IMR-90 (cell line): ENCODE measurements at regions not wholly inside any gene's neighbourhood (a gene's known extent, or its start where the extent isn't known, plus 50 kb on each side); places are given as distances from the start of the nearest gene placed in this dataset.

ENCODE experiments used
- ATAC-seq: fragments of 200-7000 bp; cut with Tn5 transposase; 2 replicates; pipeline ENCODE4 v1.9.1; 2020; ENCODE audit warnings: low read depth, mild to moderate bottlenecking, moderate library complexity
- BruUV-seq: library from RNA; stranded (reverse); fragments of 400-500 nt; replicated peaks from 2 replicates; lab custom pipeline; 2021; lab: Mats Ljungman, UMichigan
- CTCF ChIA-PET: fragments of 300-600 bp; formaldehyde crosslinking; extraction: SDS; loops from one replicate; lab custom pipeline; 2021; ENCODE audit warnings: antibody characterized with exemption; lab: Yijun Ruan, JAX
- POLR2A ChIA-PET: fragments of 300-600 bp; sonication (Branson Sonifier 250); formaldehyde crosslinking; loops from one replicate; lab custom pipeline; 2022; ENCODE audit warnings: antibody characterized with exemption; ENCODE audit not compliant: unreplicated experiment; lab: Charles Lee
- DNase-seq: peaks from one replicate; pipeline ENCODE4 v3.0.0; 2013
- H2AFZ ChIP-seq: replicated peaks from 2 replicates; pipeline ENCODE3; 2013; ENCODE audit warnings: low read length, mild to moderate bottlenecking; ENCODE audit not compliant: poor library complexity
- H2AK5ac ChIP-seq: 2 replicates; pipeline ENCODE4 v1.6.1; 2013; ENCODE audit warnings: low read depth, low read length, inconsistent platforms
- H2AK9ac ChIP-seq: replicated peaks from 2 replicates; pipeline ENCODE3; 2013; ENCODE audit warnings: mild to moderate bottlenecking, low read depth, low read length, moderate library complexity; ENCODE audit not compliant: poor library complexity
- H2BK120ac ChIP-seq: 2 replicates; pipeline ENCODE4 v1.6.1; 2013; ENCODE audit warnings: low read depth, low read length, inconsistent platforms
- H2BK15ac ChIP-seq: 3 replicates; pipeline ENCODE4 v1.6.1; 2013; ENCODE audit warnings: low read depth, low read length, inconsistent platforms
- H2BK20ac ChIP-seq: 2 replicates; pipeline ENCODE4 v1.6.1; 2013; ENCODE audit warnings: low read depth, mild to moderate bottlenecking, inconsistent platforms, low read length, moderate library complexity
- H2BK5ac ChIP-seq: 2 replicates; pipeline ENCODE4 v1.6.1; 2013; ENCODE audit warnings: mild to moderate bottlenecking, low read depth, low read length, inconsistent platforms; ENCODE audit not compliant: poor library complexity, severe bottlenecking
- H3K14ac ChIP-seq: replicated peaks from 2 replicates; pipeline ENCODE4 v1.6.1; 2013; ENCODE audit warnings: low read depth, low read length, inconsistent platforms
- H3K18ac ChIP-seq: 2 replicates; pipeline ENCODE4 v1.6.1; 2013; ENCODE audit warnings: low read depth, low read length, control low read depth
- H3K23ac ChIP-seq: 2 replicates; pipeline ENCODE4 v1.6.1; 2013; ENCODE audit warnings: low read depth, low read length, inconsistent platforms
- H3K27ac ChIP-seq: 2 replicates; pipeline ENCODE4 v1.5.1; 2013; ENCODE audit warnings: mild to moderate bottlenecking, control low read depth, low read length; ENCODE audit not compliant: insufficient read depth
- H3K27me3 ChIP-seq: 2 replicates; pipeline ENCODE4 v1.6.1; 2013; ENCODE audit warnings: low read length; ENCODE audit not compliant: control insufficient read depth, insufficient read depth
- H3K36me3 ChIP-seq: 2 replicates; pipeline ENCODE4 v1.6.1; 2013; ENCODE audit warnings: low read length, mixed read lengths; ENCODE audit not compliant: control insufficient read depth, insufficient read depth
- H3K4ac ChIP-seq: 2 replicates; pipeline ENCODE4 v1.6.1; 2013; ENCODE audit warnings: low read depth, low read length, inconsistent platforms
- H3K4me1 ChIP-seq: 2 replicates; pipeline ENCODE4 v1.6.1; 2013; ENCODE audit warnings: low read length, mixed read lengths; ENCODE audit not compliant: control insufficient read depth, insufficient read depth
- H3K4me2 ChIP-seq: 2 replicates; pipeline ENCODE4 v1.6.1; 2013; ENCODE audit warnings: low read depth, mild to moderate bottlenecking, control low read depth, low read length, moderate library complexity
- H3K4me3 ChIP-seq: 2 replicates; pipeline ENCODE4 v1.5.1; 2013; ENCODE audit warnings: low read depth, mild to moderate bottlenecking, control low read depth, low read length, moderate library complexity; ENCODE audit not compliant: insufficient read depth
- H3K56ac ChIP-seq: 2 replicates; pipeline ENCODE4 v1.6.1; 2013; ENCODE audit warnings: low read length, inconsistent platforms; ENCODE audit not compliant: insufficient read depth; ENCODE audit errors: extremely low read depth
- H3K79me1 ChIP-seq, 2 experiments: 2 replicates each; pipeline ENCODE4 v1.6.1; 2013; ENCODE audit warnings: low read length in 2 of 2, inconsistent platforms in 1 of 2, low read depth in 1 of 2
- H3K9ac ChIP-seq: 2 replicates; pipeline ENCODE4 v1.6.1; 2013; ENCODE audit warnings: low read depth, low read length, control low read depth
- H3K9me1 ChIP-seq: 2 replicates; pipeline ENCODE4 v1.6.1; 2013; ENCODE audit warnings: low read length, inconsistent platforms; ENCODE audit not compliant: insufficient read depth
- H3K9me3 ChIP-seq: 2 replicates; pipeline ENCODE4 v1.6.1; 2013; ENCODE audit warnings: low read length; ENCODE audit not compliant: control insufficient read depth, insufficient read depth
- H4K20me1 ChIP-seq: 2 replicates; pipeline ENCODE4 v1.6.1; 2013; ENCODE audit warnings: low read length, inconsistent platforms; ENCODE audit not compliant: insufficient read depth
- H4K5ac ChIP-seq: 2 replicates; pipeline ENCODE4 v1.6.1; 2013; ENCODE audit warnings: mild to moderate bottlenecking, low read depth, low read length, control low read depth
- H4K8ac ChIP-seq, 2 experiments: 2 replicates each; pipeline ENCODE4 v1.6.1; 2013; ENCODE audit warnings: low read depth in 2 of 2, low read length in 2 of 2, control low read depth in 1 of 2, inconsistent platforms in 1 of 2
- H4K91ac ChIP-seq: 2 replicates; pipeline ENCODE4 v1.6.1; 2013; ENCODE audit warnings: low read depth, low read length, inconsistent platforms; ENCODE audit not compliant: insufficient read depth
- BHLHE40 ChIP-seq: fragments of 150-350 bp; IDR thresholded peaks from 2 replicates; pipeline ENCODE4 v1.6.1; 2016; ENCODE audit warnings: mild to moderate bottlenecking, low read depth, low read length
- CHD1 ChIP-seq: IDR thresholded peaks from 2 replicates; pipeline ENCODE4 v1.6.1; 2012; ENCODE audit warnings: low read depth, low read length, improper control_type of control experiment
- FOS ChIP-seq: fragments of 150-350 bp; IDR thresholded peaks from 2 replicates; pipeline ENCODE4 v1.6.1; 2016; ENCODE audit warnings: low read depth, low read length
- MAZ ChIP-seq: IDR thresholded peaks from 2 replicates; pipeline ENCODE4 v1.6.1; 2012; ENCODE audit warnings: low read depth, mild to moderate bottlenecking, low read length, improper control_type of control experiment, moderate library complexity, borderline replicate concordance
- NFE2L2 ChIP-seq: fragments of 150-350 bp; IDR thresholded peaks from 2 replicates; pipeline ENCODE4 v1.6.1; 2016; ENCODE audit warnings: low read depth, mild to moderate bottlenecking, low read length
- RAD21 ChIP-seq: IDR thresholded peaks from 2 replicates; pipeline ENCODE4 v1.6.1; 2012; ENCODE audit warnings: low read length, improper control_type of control experiment
- RCOR1 ChIP-seq: IDR thresholded peaks from 2 replicates; pipeline ENCODE4 v1.6.1; 2012; ENCODE audit warnings: mild to moderate bottlenecking, low read length, improper control_type of control experiment; ENCODE audit not compliant: insufficient replicate concordance
- RFX5 ChIP-seq: IDR thresholded peaks from 2 replicates; pipeline ENCODE4 v1.8.0; 2012; ENCODE audit warnings: low read depth, mild to moderate bottlenecking, low read length, moderate library complexity
- SMC3 ChIP-seq: fragments of 150-350 bp; IDR thresholded peaks from 2 replicates; pipeline ENCODE4 v1.6.1; 2016; ENCODE audit warnings: low read depth, mild to moderate bottlenecking, antibody characterized with exemption, low read length, moderate library complexity
- WGBS, 2 experiments: methylation state at CpG; one replicate each; pipeline versions ENCODE4 v1.1.5 to v1.1.7; 2013; ENCODE audit warnings: missing lambda C conversion rate in 2 of 2; ENCODE audit not compliant: insufficient read length in 1 of 2; ENCODE audit errors: extremely low coverage in 2 of 2; 5-methylcytosine and 5-hydroxymethylcytosine counted together
- dilution Hi-C: fragments of 300-500 bp; cut with HindIII; formaldehyde crosslinking; loops from one replicate; pipeline ENCODE4 v1.14.3; 2018; ENCODE audit warnings: low sequenced_read_pairs; ENCODE audit not compliant: unreplicated experiment
- in situ Hi-C: fragments of 300-500 bp; cut with MboI; formaldehyde crosslinking; loops from 3 replicates; pipeline ENCODE4 v1.14.3; 2019; ENCODE audit warnings: low sequenced_read_pairs, inconsistent platforms, mixed read lengths
- intact Hi-C: fragments of 100-400 bp; cut with micrococcal nuclease; formaldehyde crosslinking; loops from 2 replicates; pipeline ENCODE4 v1.10.0; 2022
- TF ChIP-seq, protein P1 (sequence below): fragments of 150-350 bp; IDR thresholded peaks from 2 replicates; pipeline ENCODE4 v1.6.1; 2016; ENCODE audit warnings: low read depth, mild to moderate bottlenecking, low read length, moderate library complexity, borderline replicate concordance
- TF ChIP-seq, protein P2 (sequence below): conservative IDR thresholded peaks from 2 replicates; pipeline ENCODE4 v1.5.1; 2012; ENCODE audit warnings: mild to moderate bottlenecking, low read depth, low read length, improper control_type of control experiment
- TF ChIP-seq, protein P3 (sequence below): fragments of 150-350 bp; IDR thresholded peaks from 2 replicates; pipeline ENCODE4 v1.6.1; 2017; ENCODE audit warnings: mild to moderate bottlenecking, antibody characterized with exemption, low read length, low read depth

DNA sequence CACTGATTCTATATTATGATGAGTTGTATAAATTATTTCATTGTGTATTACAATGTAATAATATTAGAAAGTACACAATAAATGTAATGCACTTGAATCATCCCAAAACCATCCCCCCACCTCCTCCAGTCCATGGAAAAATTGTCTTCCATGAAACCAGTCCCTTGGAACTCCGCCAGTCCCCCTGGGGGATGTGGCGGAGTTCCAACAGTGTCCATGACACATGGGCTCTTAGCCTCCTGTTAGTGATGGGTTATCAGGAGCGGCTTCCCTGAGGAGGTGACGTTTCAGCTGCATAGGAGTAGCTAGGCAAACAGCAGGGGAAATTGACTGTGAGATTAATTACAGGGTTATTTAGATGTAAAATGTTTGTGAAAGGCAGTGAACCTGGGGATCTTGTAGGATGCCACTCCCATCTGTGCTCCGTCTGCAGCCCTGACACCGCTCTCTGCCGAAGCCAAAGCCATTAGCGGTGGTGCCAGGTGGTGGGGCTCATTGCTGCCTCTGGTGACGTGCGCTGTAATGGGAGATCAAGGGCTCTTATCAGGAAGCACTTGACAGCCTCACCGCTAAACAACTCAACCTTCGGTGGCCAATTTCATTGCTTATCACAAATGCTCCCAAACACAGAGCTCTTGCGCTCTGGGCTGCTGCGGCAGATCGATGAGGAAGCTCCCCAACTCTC, 81.6 kb upstream of the MC3R start:
- H4K8ac ChIP-seq = no peak overlapping the region
- POLR2A ChIA-PET = no interaction called here
- H4K20me1 ChIP-seq = no peaks in the 10 kb centered on the region
- H3K9me3 ChIP-seq = peaks cover 19% of the 10 kb centered on the region
- no peak overlapping the region for H3K4me2 ChIP-seq
- DNase-seq (no peak), ATAC-seq (no peak)
- H3K23ac ChIP-seq = no peak overlapping the region
- no peak overlapping the region for H4K5ac ChIP-seq
- H3K14ac ChIP-seq = no peak overlapping the region
- CTCF ChIA-PET = no interaction called here
- no peaks in the 10 kb centered on the region for H3K4me1 ChIP-seq
- H3K27ac ChIP-seq = no peak overlapping the region
- H3K36me3 ChIP-seq = no peaks in the 10 kb centered on the region
- H2AK9ac ChIP-seq = no peak overlapping the region
- no peaks in the 10 kb centered on the region for H3K79me1 ChIP-seq
- H3K4ac ChIP-seq = no peak overlapping the region
- dilution Hi-C loops (no loop called here), intact Hi-C loops (no loop called here), in situ Hi-C loops (no loop called here)
- no peak overlapping the region for H2BK120ac ChIP-seq
- H3K9me1 ChIP-seq = no peaks in the 10 kb centered on the region
- H2BK5ac ChIP-seq = no peak overlapping the region
- no peak overlapping the region for H3K4me3 ChIP-seq
- no peak overlapping the region for H3K9ac ChIP-seq
- no peak overlapping the region for H2AFZ ChIP-seq
- no peak overlapping the region for H4K91ac ChIP-seq
- H3K18ac ChIP-seq = no peak overlapping the region
- H2BK20ac ChIP-seq = no peak overlapping the region
- BruUV-seq = no TSS peak
- H2AK5ac ChIP-seq = no peak overlapping the region
- TF ChIP-seq RAD21 (no peak), FOS (no peak), BHLHE40 (no peak), NFE2L2 (no peak), RFX5 (no peak), SMC3 (no peak), MAZ (no peak), CHD1 (no peak), RCOR1 (no peak)
- TF ChIP-seq, protein P1, sequence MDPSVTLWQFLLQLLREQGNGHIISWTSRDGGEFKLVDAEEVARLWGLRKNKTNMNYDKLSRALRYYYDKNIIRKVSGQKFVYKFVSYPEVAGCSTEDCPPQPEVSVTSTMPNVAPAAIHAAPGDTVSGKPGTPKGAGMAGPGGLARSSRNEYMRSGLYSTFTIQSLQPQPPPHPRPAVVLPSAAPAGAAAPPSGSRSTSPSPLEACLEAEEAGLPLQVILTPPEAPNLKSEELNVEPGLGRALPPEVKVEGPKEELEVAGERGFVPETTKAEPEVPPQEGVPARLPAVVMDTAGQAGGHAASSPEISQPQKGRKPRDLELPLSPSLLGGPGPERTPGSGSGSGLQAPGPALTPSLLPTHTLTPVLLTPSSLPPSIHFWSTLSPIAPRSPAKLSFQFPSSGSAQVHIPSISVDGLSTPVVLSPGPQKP = no peak
- TF ChIP-seq, protein P2, sequence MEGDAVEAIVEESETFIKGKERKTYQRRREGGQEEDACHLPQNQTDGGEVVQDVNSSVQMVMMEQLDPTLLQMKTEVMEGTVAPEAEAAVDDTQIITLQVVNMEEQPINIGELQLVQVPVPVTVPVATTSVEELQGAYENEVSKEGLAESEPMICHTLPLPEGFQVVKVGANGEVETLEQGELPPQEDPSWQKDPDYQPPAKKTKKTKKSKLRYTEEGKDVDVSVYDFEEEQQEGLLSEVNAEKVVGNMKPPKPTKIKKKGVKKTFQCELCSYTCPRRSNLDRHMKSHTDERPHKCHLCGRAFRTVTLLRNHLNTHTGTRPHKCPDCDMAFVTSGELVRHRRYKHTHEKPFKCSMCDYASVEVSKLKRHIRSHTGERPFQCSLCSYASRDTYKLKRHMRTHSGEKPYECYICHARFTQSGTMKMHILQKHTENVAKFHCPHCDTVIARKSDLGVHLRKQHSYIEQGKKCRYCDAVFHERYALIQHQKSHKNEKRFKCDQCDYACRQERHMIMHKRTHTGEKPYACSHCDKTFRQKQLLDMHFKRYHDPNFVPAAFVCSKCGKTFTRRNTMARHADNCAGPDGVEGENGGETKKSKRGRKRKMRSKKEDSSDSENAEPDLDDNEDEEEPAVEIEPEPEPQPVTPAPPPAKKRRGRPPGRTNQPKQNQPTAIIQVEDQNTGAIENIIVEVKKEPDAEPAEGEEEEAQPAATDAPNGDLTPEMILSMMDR = no peak
- TF ChIP-seq, protein P3, sequence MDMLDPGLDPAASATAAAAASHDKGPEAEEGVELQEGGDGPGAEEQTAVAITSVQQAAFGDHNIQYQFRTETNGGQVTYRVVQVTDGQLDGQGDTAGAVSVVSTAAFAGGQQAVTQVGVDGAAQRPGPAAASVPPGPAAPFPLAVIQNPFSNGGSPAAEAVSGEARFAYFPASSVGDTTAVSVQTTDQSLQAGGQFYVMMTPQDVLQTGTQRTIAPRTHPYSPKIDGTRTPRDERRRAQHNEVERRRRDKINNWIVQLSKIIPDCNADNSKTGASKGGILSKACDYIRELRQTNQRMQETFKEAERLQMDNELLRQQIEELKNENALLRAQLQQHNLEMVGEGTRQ = no peak
- no peak overlapping the region for H3K56ac ChIP-seq
- WGBS, 2 experiments = 20% methylated on average over 1 of the region's 15 CpGs; no CpG with 5 or more reads in 1 of the 2 experiments
- no peaks in the 10 kb centered on the region for H3K27me3 ChIP-seq
- no peak overlapping the region for H2BK15ac ChIP-seq
